Left lung (tissue), 4 donors: ENCODE measurements at regions not wholly inside any gene's neighbourhood (a gene's known extent, or its start where the extent isn't known, plus 50 kb on each side); places are given as distances from the start of the nearest gene placed in this dataset.

Experiments
- ATAC-seq: fragments of 200-7000 bp; cut with Tn5 transposase; one replicate; pipeline ENCODE4 v1.9.1; 2020; ENCODE audit warnings: moderate library complexity
- DNase-seq, 4 donors: peaks; one replicate each; pipeline ENCODE4 v3.0.0-alpha.2; 2013 to 2020
- H3K27ac ChIP-seq, 2 donors: fragments of 200-600 bp; sonication (generic) in 1 of 2; one replicate each; pipeline versions ENCODE4 v1.5.0 to v1.8.0; 2020 to 2021
- H3K27me3 ChIP-seq, 2 donors: fragments of 200-600 bp; sonication (generic) in 1 of 2; one replicate each; pipeline versions ENCODE4 v1.5.0 to v1.8.0; 2020 to 2021
- H3K36me3 ChIP-seq, 2 donors: fragments of 200-600 bp; sonication (generic) in 1 of 2; one replicate each; pipeline versions ENCODE4 v1.5.0 to v1.8.0; 2020 to 2021
- H3K4me1 ChIP-seq, 2 donors: fragments of 200-600 bp; one replicate each; pipeline ENCODE4 v1.8.0; 2021
- H3K4me3 ChIP-seq, 2 donors: fragments of 200-600 bp; sonication (generic) in 1 of 2; one replicate each; pipeline versions ENCODE4 v1.5.0 to v1.8.0; 2020 to 2021; ENCODE audit warnings: mild to moderate bottlenecking in 1 of 2
- H3K9me3 ChIP-seq, 2 donors: fragments of 200-600 bp; sonication (generic) in 1 of 2; one replicate each; pipeline versions ENCODE4 v1.5.0 to v1.8.0; 2020 to 2021
- CTCF ChIP-seq, 2 donors: fragments of 200-600 bp; sonication (generic) in 1 of 2; IDR thresholded peaks; one replicate each; pipeline versions ENCODE4 v1.5.0 to v1.8.0; 2021; ENCODE audit warnings: antibody characterized with exemption in 2 of 2
- intact Hi-C, 2 donors: fragments of 100-400 bp; cut with DNase I; formaldehyde crosslinking; loops; one replicate each; pipeline versions ENCODE4 v1.11.2 to v1.14.2; 2022
- donor health status: DM: no; HTN: yes; CAD: no.
- donor health status: DM: no; HTN: no; CAD: no.

- Histone ChIP-seq H3K36me3 (no peaks in the 10 kb centered on the region), H3K27me3 (no peaks in the 10 kb centered on the region), H3K9me3 (no peaks in the 10 kb centered on the region), H3K27ac (no peak overlapping the region), H3K4me1 (no peaks in the 10 kb centered on the region), H3K4me3 (no peak overlapping the region)
- TF ChIP-seq CTCF (IDR thresholded peaks at IDR 0.05) = no peak
- intact Hi-C loops = no loop called here
- no peak for ATAC-seq
- no peak for DNase-seq
Measured at GRCh38 chr6:69623357-69623756, 173.5 kb downstream of the LMBRD1 start.

GRCh38 chr6:69622924-69623323, 173.9 kb downstream of the LMBRD1 start:
- Histone ChIP-seq H3K9me3 (no peaks in the 10 kb centered on the region), H3K27ac (no peak overlapping the region), H3K4me1 (no peaks in the 10 kb centered on the region), H3K4me3 (no peak overlapping the region), H3K27me3 (no peaks in the 10 kb centered on the region), H3K36me3 (no peaks in the 10 kb centered on the region)
- intact Hi-C loops = no loop called here
- ATAC-seq (no peak), DNase-seq (no peak)
- TF ChIP-seq CTCF (IDR thresholded peaks at IDR 0.05) = no peak

DNA sequence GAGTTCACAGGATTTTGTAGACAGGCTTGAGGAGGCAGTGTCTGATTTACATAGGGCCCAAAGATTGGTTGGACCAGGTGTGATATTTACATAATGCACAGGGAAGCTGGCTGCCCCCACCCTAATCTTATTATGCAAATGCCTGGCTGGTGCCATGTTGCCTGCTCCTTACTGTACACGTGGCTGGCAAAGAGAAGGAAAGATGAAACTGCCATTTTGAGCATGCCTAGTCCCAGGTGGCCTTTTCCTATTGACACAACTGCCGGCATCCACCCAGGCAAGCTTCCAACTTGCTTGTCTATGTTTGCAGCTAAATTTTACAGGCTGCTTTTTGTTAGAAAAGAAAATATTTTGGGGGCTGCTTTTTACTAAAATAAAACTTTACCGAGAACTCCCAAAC, 174.6 kb downstream of the LMBRD1 start:
- ATAC-seq = no peak
- Histone ChIP-seq H3K4me3 (no peak overlapping the region), H3K27me3 (no peaks in the 10 kb centered on the region), H3K36me3 (no peaks in the 10 kb centered on the region), H3K9me3 (peaks cover 0 to 4% of the 10 kb centered on the region in 2 donors), H3K4me1 (no peaks in the 10 kb centered on the region), H3K27ac (no peak overlapping the region)
- no peak for TF ChIP-seq CTCF (IDR thresholded peaks at IDR 0.05)
- intact Hi-C loops = no loop called here
- DNase-seq = no peak

DNA sequence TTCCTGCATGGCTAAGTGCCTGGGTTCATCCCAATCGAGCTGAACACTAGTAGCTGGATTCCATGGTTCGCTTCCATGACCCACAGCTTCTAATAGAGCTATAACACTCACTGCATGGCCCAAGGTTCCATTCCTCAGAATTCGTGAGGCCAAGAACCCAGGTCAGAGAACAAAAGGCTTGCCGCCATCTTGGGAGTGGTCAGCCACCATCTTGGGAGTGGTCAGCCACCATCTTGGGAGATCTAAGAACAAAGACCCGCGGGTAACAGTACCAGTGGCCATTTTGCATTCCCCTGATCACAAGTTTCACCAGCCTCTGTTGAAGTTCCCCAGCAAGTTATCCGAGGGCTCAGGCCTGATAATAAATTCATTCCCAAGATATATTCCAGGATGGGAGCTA, 179.6 kb downstream of the LMBRD1 start:
- Histone ChIP-seq H3K27ac (no peak overlapping the region), H3K36me3 (no peaks in the 10 kb centered on the region), H3K4me3 (no peak overlapping the region), H3K4me1 (no peaks in the 10 kb centered on the region), H3K9me3 (peaks cover 0 to 4% of the 10 kb centered on the region in 2 donors), H3K27me3 (no peaks in the 10 kb centered on the region)
- no peak for DNase-seq
- TF ChIP-seq CTCF (IDR thresholded peaks at IDR 0.05) = no peak
- intact Hi-C loops = no loop called here
- ATAC-seq = no peak

- H3K27ac ChIP-seq = no peak overlapping the region
- no peak for TF ChIP-seq CTCF (IDR thresholded peaks at IDR 0.05)
- H3K36me3 ChIP-seq = no peaks in the 10 kb centered on the region
- DNase-seq (no peak), ATAC-seq (no peak)
- no peaks in the 10 kb centered on the region for H3K27me3 ChIP-seq
- intact Hi-C loops = no loop called here
- no peak overlapping the region for H3K4me3 ChIP-seq
- no peaks in the 10 kb centered on the region for H3K4me1 ChIP-seq
- no peaks in the 10 kb centered on the region for H3K9me3 ChIP-seq
Measured at GRCh38 chr6:69609836-69610472, 186.9 kb downstream of the LMBRD1 start.
